Glutamatergic neuron (in vitro differentiated cells): ENCODE measurements at regions not wholly inside any gene's neighbourhood (a gene's known extent, or its start where the extent isn't known, plus 50 kb on each side); places are given as distances from the start of the nearest gene placed in this dataset.
"Not testable (repeated sequence)": the region's sequence is repeated elsewhere in the genome, so short reads cannot be mapped to it uniquely, and the experiment has no call there.

Experiments used
- DNase-seq: peaks from one replicate; pipeline ENCODE4 v3.0.0; 2022
- H3K27ac Mint-ChIP-seq: one replicate; pipeline ENCODE4 v1.8.0; 2020; ENCODE audit warnings: mild to moderate bottlenecking, mixed read lengths, inconsistent platforms; ENCODE audit not compliant: unreplicated experiment
- H3K27me3 Mint-ChIP-seq: one replicate; pipeline ENCODE4 v1.8.0; 2020; ENCODE audit warnings: mild to moderate bottlenecking, moderate library complexity, mixed read lengths, inconsistent platforms; ENCODE audit not compliant: unreplicated experiment
- H3K36me3 Mint-ChIP-seq: one replicate; pipeline ENCODE4 v1.8.0; 2020; ENCODE audit warnings: mild to moderate bottlenecking, mixed read lengths, inconsistent platforms; ENCODE audit not compliant: unreplicated experiment
- H3K4me1 Mint-ChIP-seq: one replicate; pipeline ENCODE4 v1.8.0; 2020; ENCODE audit warnings: mild to moderate bottlenecking, low read depth, mixed read lengths, inconsistent platforms; ENCODE audit not compliant: unreplicated experiment
- H3K4me3 Mint-ChIP-seq: one replicate; pipeline ENCODE4 v1.8.0; 2020; ENCODE audit warnings: mild to moderate bottlenecking, mixed read lengths, inconsistent platforms; ENCODE audit not compliant: unreplicated experiment
- H3K9me3 Mint-ChIP-seq: one replicate; pipeline ENCODE4 v1.8.0; 2020; ENCODE audit warnings: mild to moderate bottlenecking, moderate library complexity, mixed read lengths, inconsistent platforms; ENCODE audit not compliant: unreplicated experiment

- H3K36me3 Mint-ChIP-seq, H3K27ac Mint-ChIP-seq, H3K9me3 Mint-ChIP-seq: not testable (repeated sequence)
- Mint-ChIP-seq H3K4me1 (peaks cover 12% of the 10 kb centered on the region), H3K27me3 (peaks cover 11% of the 10 kb centered on the region), H3K4me3 (peak overlapping the region; percentile 80)
- peak; percentile 14 for DNase-seq
These were observed 71.6 kb downstream of the PCMTD2 start for GRCh38 chr20:64327223-64327549.

- H3K4me1 Mint-ChIP-seq, H3K9me3 Mint-ChIP-seq, H3K36me3 Mint-ChIP-seq, H3K27ac Mint-ChIP-seq: not testable (repeated sequence)
- H3K4me3 Mint-ChIP-seq, result peak overlapping the region; percentile 84
- DNase-seq, result peak; percentile 89
- H3K27me3 Mint-ChIP-seq, result peaks cover 11% of the 10 kb centered on the region
These were observed 72.2 kb downstream of the PCMTD2 start for GRCh38 chr20:64327550-64328317.

GRCh38 chr20:64328595-64329250, 73.2 kb downstream of the PCMTD2 start:
- Mint-ChIP-seq H3K27me3 (peaks cover 10% of the 10 kb centered on the region), H3K27ac (peak overlapping the region; percentile 72), H3K4me3 (peak overlapping the region; percentile 85), H3K36me3 (peaks cover 13% of the 10 kb centered on the region)
- not testable (repeated sequence) for DNase-seq, H3K9me3 Mint-ChIP-seq, H3K4me1 Mint-ChIP-seq

- not testable (repeated sequence) for DNase-seq, H3K9me3 Mint-ChIP-seq, H3K27ac Mint-ChIP-seq, H3K27me3 Mint-ChIP-seq, H3K4me3 Mint-ChIP-seq, H3K36me3 Mint-ChIP-seq, H3K4me1 Mint-ChIP-seq
These were observed 77.1 kb downstream of the PCMTD2 start for GRCh38 chr20:64332627-64333026.
